Renal pelvis (tissue), 1 donor: ENCODE measurements at regions not wholly inside any gene's neighbourhood (a gene's known extent, or its start where the extent isn't known, plus 50 kb on each side); places are given as distances from the start of the nearest gene placed in this dataset.
A peak's percentile ranks its signal among the peaks of the same experiment; 100 is the strongest.
"Not testable (repeated sequence)": the region's sequence is repeated elsewhere in the genome, so short reads cannot be mapped to it uniquely, and the experiment has no call there.

Experiments used
- DNase-seq: peaks from one replicate; pipeline ENCODE4 v3.0.0-alpha.2; 2013

DNA sequence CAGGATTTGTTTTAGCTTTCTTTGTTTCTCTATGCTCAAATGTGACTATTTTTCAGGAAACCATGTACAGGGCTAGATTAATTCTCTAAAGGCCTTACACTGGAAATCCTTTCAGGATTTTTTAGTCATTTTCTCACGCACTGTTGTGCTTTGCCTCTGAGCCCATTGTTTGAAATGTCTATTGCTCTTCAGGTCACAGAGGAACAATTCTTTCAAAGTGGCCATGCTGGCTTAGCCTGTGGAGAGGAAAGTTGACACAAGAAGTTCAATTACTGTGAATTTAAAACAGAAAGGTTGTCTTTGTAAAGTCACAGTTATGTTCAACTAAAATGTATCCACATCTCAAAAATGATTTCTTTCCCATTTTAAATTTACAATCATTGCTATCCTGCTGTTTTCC lies 1071.7 kb upstream of the POT1 start:
- no peak for DNase-seq

DNA sequence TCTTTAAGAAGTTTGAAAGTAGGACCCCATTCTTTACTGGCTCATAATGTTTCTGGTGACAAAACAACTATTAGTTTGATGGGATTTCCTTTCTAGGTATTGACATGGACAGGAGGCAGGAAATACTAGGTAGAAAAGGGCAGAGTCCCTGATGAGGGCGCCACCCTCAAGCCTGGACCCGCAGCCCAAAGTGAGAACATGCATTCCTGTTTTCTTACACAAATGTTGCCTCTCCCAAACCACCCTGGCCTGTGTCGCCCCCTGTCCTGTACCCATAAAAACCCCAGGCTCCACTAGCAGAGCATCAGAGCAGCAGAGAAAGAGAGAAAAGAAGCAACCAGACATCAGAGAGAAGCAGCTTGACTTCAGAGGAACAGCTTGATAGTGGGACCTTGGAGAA lies 1055.2 kb upstream of the POT1 start:
- DNase-seq, result no peak

DNA sequence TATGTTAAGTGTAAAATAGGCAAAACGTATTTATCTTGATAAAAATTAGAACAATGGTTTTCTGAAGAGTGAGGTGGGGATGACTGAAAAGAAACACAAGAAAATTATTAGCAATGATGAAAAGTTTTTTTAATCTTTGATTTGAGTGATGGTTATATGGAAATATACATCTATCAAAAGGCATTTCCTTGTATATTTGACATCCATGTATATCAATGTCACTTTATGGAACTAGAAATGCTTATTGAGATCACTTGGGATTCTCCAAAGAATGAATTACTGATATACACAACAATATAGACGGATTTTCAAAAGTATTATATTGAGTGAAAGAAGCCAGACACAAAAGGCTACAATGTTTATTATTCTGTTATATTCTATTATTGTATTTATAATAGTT lies 1042.0 kb upstream of the POT1 start:
- DNase-seq, result no peak

DNA sequence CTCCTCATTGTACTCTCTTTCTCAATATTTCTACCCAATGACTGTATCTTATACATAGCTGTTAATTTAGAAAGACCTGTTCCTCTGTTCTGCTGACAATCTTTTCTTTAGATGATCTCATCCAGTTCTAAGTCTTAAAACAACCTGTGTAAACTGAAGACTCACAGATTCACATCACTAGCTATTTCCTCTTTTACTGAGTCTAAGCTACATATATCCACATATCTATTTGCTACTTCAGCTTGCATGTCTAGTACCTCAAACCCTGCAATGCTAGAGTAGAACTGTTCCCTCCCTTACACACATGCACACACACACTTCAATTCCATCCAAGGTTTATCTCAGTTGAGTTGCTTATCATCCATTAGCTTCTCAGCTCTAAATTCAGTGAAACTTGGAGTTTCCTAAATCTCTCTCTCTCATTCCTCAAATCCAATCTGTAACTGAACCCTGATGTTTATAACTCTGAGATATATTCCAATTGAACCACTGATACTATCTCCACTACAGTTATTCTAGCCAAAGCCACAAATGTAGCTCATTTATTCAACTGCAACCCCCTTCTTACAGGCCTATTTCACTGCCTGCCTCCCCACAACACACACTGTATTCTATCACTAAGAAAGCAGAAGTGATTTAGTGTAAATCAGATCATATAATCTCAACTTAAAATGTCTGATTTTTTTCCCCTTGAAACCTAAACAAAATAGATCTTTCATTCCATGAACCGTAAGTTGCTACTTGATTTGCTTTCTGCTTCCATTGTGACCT lies 1036.8 kb upstream of the POT1 start:
- no peak for DNase-seq

DNA sequence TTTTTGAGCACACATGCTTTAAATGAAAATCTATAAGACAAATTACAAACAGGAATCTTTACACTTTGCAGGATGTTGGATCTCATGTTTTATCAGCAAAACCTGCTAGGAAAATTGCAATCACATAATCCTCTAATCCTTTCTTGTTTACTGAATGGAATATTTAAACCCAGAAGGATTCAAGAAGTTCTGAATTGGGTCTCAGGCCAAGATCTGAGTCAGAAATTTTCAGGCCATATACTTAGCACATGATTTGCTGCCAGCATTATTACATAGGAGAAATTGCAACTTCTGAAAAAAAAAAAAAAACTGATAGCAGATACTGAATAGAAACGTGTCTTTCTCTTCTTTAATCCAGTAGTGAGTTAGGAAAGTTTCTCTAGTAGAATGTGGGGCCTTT lies 1005.3 kb upstream of the POT1 start:
- no peak for DNase-seq

DNA sequence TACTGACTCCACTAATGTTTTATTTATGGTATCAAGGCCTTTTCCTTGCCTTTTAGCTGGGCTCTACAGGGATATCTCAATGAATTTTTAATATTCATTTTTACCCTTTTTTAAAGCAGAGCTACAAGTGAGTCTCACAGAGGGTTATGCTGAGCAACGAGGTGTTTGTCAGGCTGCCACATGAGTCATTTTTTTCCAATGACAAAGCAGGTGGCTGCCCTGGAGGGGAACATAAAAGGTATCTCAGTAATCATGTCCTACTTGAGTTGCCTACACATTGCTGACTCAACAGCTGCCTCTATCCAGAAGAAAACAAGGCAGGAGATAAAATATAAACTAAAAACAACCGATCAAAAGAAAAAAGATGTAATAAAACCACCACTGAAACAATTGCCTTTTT lies 1004.9 kb upstream of the POT1 start:
- DNase-seq, result no peak

DNA sequence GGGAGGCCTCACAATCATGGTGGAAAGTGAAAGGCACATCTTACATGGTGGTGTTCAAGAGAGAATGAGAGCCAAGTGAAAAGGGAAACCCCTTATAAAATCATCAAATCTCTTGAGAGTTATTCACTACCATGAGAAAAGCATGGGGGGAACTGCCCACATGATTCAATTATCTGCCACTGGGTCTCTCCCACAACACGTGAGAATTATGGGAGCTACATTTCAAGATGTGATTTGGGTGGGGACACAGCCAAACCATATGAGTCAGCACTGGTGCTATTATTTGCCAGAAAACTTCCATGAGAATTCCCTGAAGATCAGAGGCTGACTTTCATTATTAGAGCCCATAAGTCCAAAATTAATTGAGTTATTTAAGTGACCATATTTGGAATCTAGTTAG lies 1001.2 kb upstream of the POT1 start:
- no peak for DNase-seq

DNA sequence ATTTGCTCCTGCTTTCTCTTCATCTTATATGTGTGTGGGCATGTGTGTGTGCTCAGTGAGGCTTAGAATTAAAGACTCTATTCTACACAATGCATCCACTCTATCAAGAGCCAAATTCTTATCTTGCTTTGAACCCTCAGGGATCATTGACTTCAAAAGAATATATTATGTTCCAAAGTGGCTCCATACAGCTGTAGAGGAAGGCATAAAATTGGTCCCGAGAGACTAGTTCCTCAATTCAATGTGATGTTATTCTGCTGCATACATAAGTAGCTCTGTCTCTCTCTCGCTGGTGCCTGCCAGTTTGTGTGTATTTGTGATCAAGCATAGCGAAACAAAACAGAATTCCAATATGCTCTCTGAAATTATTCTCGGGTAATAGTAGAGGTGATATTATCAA lies 997.9 kb upstream of the POT1 start:
- peak; percentile 11 for DNase-seq

DNA sequence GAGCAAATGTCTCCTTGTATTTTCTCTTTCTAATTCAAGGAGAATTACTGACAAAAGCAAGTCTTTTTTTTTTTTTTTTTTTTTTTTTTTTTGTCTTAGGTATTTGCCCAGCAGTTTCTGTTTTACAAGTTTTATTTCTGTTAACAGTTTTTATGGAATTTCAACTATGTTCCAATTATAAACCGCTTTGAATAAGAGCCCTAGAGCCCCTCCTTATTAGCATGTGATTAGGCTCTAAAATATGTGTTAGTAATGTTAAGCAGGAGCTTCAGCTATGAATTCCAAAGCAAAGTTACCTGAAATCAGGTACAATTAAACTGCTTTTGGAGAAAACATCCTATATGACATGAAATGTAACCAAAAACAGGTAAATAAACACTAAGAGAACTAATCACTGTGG lies 997.0 kb upstream of the POT1 start:
- DNase-seq, result no peak

DNA sequence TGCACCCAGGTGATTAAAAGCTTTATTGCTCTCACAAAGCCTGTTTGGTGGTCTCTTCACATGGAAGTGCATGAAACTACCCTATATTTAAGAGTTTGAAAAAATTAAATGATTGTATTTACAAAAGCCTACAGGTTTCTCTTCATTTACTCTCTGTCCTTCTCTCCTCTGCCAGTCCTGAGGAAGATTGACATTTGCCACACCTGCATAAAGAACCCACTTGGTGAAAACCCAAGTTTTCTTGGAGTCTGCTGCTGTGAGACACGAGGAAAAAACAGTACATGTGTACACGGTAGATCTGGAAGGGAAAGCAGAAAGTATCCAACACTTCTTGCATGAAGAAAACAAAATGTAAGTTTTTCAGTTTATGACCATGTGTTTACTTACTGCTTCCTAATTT lies 994.4 kb upstream of the POT1 start:
- no peak for DNase-seq

DNA sequence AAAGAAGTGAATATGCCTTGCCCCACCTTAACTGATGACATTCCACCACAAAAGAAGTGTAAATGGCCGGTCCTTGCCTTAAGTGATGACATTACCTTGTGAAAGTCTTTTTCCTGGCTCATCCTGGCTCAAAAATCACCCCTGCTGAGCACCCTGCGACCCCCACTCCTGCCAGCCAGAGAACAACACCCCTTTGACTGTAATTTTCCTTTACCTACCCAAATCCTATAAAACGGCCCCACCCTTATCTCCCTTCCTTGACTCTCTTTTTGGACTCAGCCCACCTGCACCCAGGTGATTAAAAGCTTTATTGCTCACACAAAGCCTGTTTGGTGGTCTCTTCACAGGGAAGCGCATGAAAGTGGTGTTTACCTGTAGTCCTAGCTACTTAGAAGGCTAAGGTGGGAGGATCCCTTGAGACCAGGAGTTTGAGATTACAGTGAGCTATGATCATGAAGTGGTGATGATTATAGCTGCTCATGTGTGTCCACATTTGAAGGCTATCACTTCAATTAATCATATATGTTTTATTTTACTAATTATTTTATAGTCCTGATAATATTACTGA lies 985.8 kb upstream of the POT1 start:
- DNase-seq, result not testable (repeated sequence)

DNA sequence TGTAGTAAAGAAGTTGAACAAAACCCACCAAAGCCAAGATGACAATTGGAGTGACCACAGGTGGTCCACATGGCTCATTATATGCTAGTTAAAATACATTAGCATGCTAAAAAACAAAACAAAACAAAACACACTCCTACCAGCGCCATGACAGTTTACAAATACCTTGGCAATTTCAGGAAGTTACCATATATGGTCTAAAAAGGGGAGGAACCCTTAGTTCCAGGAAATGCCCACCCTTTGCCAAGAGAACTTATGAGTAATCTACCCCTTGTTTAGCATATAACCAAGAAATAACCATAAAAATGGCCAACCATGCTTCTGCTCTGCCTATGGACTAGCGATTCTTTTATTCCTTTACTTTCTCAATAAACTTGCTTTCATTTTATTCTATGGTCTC lies 979.1 kb upstream of the POT1 start:
- no peak for DNase-seq

DNA sequence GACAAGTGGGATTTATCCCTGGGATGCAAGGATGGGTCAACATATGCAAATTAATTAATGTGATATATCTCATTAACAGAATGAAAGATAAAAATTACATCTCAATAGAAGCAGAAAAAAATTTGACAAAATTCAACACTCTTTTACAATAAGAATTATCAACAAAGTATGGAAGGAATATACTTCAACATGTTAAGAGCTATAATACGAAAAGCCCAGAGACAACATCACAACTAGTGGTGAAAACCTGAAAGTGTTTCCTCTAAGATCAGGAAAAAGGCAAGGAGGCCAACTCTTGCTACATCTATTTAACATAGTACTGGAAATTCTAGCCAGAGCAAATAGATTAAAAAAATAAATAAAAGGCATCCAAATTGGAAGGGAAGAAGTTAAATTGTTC lies 970.0 kb upstream of the POT1 start:
- DNase-seq, result no peak

DNA sequence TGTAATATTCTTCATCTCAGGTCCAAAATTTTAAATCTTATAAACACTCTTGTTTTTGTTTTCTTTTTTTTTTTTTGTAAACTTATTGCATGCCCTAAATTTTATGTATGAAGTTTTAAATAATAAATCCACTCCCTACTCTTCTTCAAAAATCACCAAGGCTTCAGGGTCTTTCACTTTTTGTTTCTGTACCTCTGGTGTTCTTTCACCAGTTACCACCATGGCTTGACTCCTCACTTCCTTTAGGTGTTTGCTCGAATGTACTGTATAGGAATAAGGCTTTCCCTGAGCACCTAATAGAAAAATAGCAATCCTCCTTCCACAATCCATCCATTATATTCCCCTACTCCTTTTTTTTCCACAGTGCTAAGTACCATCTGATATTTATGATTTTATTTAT lies 962.8 kb upstream of the POT1 start:
- no peak for DNase-seq

DNA sequence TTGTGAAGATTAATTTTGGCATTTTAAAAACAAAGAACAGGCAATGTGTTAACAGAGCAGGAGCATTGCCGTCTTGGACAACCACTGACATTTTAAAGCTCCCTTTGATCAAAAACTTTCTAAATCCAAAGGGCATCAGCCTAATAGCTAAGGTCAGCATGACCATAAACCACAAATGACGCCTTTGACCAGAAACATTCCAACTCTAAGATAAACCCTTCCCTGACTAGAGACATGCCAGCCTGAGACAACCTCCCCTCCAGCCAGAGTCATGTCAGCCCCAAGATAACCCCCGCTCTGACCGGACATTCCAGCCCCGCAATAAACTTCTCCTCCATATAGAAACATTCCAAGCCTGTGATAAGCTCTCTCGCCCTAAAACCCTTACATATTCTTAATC lies 949.4 kb upstream of the POT1 start:
- no peak for DNase-seq

DNA sequence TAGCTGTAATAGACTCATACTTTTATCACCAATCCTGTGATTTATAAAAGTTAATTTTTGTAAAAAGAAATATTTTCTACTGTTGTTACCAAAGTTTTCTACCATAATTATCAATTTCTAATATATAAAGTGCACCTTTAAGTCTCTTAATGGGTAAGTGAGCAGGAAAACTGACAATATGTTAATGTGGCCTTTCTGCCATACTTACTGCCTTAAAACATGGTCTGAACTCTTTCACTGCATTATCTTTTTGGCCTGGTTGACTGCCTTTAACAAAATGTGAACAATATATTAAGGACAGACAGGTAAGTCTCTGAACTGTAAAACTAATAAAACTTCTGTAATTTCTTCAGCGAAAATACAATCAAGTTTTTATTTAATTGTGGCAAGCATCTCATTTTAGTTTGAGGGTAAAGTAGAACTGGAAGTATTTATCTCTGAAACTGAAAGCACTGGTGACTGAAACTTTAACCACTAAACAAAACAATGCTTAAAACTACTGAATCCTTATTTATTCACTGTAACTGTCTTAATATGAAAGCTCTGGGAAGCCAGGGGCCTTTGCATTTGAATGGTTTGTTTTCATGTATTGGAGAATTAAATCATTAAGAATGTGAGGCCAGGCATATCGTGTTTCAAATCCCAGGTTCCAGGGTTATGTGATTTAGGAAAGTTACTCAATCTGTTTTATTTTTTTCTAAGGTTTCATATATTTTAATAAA lies 948.8 kb upstream of the POT1 start:
- no peak for DNase-seq

DNA sequence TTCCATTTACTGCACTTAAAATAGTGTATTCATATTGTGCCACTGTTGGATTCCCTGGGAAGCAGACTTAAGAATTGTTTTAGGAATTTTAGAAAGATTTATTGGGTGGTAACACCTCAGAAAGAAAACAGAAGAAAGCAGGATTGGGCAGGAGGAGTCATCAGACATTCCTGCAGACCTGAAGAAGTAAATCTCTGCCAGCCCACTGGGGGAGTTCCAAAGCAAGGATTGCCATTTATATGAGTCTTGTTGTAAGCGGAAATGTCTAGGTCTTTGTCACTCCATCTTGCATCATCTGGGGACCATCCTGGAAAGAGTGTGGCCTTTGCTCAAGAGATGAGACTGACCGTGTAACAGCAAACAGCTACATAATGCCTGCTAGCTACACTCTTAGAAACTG lies 947.6 kb upstream of the POT1 start:
- no peak for DNase-seq

DNA sequence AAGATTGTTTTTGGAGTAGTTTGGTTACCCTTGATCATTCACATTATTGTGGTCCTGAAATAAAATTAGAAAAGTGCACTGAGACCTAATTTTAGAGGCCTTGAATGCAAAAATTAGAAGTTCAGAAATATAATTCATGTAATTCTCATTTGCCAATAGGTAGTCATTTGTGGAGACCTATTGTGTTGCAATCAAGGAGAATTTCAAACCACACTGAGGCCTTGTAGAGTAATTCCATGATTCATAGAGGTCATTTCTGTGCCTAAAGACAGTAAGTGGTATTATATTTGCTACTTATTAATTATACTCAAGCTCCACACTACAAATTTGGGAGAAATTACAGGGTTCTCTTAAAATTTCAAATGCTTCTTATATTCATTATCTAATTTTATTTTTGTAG lies 946.8 kb upstream of the POT1 start:
- no peak for DNase-seq

DNA sequence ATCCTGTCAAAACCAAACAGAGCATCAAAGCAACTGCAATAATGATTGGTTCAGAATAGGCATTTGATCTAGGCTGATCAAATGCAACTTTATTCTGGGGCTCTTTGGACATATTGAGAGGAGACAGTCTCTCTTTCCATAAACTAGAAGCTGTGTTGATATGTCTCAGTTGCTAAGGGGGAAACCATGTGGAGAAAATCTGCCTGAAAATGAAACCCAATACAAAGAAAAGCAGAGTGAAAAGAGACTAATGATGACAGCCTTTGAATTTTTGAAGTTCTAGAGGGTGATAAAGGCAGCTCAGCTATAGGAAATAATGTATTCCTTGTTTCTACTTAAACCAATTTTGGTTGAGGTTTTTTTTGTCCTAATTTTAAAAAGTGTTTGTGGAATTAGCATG lies 941.8 kb upstream of the POT1 start:
- DNase-seq, result no peak

DNA sequence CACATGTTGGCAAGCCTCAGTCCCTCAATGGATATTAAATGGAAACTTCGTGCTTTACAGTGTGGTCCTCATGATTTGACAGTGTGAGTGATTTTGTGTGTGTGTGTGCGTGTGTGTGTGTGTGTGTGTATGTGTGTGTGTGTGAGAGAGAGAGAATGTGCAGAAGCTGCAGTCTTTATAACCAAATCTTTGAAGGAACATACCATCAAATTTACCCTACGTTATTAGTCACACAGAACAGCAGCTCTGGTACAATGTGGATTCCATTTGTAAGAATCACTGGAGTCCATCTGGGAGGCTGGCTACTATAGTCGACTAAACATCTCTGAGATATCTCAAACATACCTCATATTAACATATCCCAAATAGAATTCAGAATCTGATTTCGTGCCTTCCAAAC lies 928.0 kb upstream of the POT1 start:
- DNase-seq, result no peak

DNA sequence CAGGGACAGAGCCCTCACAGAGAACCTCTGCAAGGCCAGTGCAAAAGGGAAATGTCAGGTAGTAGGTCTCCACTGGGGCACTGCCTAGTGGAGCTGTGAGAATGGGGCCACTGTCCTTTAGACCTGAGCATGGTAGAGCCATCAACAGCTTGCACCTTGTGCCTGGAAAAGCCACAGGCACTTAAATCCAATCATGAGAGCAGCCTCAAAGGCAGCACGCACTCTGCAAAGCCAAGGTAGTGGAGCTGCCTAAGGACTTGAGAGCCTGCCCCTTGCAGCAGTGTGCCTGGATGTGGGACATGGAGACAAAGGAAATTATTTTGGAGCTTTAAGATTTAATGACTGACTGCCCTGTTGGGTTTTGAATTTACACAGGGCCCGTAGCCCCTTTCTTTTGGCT lies 918.5 kb upstream of the POT1 start:
- no peak for DNase-seq

DNA sequence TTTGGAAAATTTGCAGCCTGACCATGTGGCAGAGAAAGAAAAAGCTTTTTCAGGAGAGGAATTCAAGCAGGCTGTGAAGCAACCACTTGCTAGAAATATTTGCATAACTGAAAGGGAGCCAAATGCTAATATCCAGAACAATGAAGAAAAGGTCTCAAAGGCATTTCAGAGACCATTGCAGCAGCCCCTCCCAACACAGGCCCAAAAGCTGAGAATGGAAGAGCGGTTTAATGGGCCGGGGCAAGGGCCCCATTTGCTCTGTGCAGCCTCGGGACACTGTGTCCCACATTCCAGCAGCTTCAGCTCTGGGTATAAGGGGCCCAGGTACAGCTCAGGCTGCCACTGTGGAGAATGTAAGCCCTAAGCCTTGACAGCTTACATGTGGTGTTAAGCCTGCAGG lies 918.1 kb upstream of the POT1 start:
- no peak for DNase-seq

DNA sequence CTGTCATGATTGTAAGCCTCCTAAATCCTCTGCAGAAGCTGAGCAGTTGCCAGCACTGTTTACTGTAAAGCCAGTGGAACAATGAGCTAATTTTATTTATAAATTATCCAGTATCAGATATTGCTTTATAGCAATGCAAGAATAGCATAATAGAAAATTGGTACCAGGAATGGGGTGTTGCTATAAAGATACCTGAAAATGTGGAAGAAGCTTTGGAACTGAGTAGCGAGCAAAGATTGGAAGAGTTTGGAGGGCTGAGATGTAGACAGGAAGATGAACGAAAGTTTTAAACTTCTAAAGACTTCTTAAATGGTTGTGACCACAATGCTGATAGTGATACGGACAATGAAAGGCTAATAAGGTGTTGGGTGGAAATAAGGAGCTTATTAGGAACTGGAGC lies 917.4 kb upstream of the POT1 start:
- DNase-seq, result no peak

DNA sequence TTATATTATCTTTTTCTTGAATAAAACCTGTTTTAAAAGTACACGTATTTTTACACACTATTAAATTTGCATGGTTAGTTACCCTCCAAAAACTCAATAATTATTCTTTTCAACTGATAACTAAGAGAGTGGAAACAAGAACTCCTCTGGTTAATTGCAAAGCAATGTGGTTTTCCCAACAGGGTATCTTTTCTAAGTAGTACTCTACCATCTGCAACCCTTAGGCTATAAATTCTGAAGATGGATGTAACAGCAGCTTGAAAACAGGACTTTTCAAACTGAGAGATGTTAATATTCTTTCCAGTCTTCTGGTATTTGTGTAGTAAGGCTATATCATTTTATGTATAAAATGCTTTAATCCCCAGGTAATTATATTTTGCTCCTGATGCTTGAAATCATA lies 916.1 kb upstream of the POT1 start:
- DNase-seq, result no peak
